Stimulated activated CD4-positive, alpha-beta T cell treated with anti-CD3 and anti-CD28 coated beads, Interleukin-12 subunit alpha, Interleukin-12 subunit beta, amount 100 ng/mL, for 4 hours (primary cell): ENCODE measurements at regions not wholly inside any gene's neighbourhood (a gene's known extent, or its start where the extent isn't known, plus 50 kb on each side); places are given as distances from the start of the nearest gene placed in this dataset.
"Not testable (repeated sequence)": the region's sequence is repeated elsewhere in the genome, so short reads cannot be mapped to it uniquely, and the experiment has no call there.

Source experiments
- DNase-seq: peaks from one replicate; pipeline ENCODE4 v3.0.0-alpha.2; 2020

GRCh38 chr4:14399848-14400247, 602.4 kb upstream of the CPEB2 start:
- no peak for DNase-seq

DNA sequence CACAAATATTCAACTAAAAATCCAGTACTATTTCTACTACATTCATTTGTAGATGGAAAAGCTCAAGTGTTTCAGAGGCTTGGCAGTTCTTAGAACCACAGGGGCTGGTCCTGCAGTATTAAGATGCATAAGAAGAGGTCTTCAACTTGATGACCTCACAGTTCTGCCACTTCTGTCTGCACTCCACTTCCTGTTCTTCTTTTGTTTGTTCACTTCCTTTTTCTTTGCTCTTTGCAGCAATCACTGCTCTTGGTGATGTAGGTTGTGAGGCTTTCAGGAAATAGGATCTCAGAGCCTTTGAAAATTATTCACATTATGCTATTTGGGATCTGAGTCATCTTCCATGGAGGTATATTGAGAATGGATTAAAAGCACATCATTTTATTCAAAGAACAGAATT, 602.0 kb upstream of the CPEB2 start:
- no peak for DNase-seq

DNA sequence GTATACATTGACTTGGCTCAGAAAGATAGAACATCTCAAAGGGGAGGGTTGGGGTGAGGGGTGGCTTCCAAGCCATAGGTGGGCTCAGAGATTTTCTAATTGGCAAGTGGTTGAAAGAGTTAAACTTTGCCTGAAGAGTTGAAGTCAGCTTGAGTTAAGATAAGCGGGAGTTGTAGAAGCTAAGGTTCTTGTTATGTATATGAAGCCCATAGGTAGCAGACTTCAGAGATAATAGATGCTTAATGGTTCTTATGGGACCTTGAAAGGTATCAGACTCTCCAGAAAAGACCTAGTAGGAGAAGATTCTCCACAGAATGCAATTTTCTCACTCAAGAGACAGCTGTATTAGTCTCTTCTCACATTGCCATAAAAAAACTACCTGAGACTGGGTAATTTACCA, 599.1 kb upstream of the CPEB2 start:
- no peak for DNase-seq

DNA sequence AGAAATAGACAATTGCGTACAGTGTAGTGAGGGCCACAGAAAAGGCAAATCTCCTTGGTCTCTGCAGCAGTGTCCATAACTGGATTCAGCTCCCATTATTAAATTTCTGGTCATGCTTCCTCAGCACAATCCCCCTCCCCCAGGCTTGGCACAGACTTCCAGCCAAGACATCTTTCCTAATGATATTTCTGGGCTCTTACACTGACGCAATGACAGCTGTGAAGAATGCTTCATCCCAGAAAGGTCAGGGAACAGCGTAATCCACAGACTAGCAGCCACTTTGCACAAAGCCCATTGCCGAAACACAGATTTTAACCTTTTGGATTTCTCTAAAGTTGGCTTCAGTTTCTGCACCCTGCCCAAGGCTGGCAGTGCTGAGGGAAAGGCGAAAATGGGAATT, 597.6 kb upstream of the CPEB2 start:
- DNase-seq = no peak

DNA sequence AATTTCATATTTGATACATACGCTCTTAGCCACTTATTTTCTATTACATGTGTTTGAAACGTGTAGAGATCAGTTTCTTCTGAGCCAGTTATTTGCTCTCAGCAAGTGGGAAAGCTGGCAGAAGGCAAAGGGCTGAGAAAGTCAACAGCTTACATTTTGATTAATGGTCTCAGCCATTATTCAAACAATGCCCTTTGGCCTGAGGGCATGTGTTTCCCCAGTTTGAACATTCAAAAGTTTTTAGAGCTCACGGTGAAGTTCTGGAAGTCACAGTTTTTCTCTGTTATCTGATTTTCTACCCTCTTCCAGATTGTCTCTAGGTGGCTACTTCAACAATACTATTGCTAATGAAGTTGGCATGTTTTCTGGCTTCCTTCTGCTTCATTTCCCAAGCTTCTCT, 591.8 kb upstream of the CPEB2 start:
- no peak for DNase-seq

DNA sequence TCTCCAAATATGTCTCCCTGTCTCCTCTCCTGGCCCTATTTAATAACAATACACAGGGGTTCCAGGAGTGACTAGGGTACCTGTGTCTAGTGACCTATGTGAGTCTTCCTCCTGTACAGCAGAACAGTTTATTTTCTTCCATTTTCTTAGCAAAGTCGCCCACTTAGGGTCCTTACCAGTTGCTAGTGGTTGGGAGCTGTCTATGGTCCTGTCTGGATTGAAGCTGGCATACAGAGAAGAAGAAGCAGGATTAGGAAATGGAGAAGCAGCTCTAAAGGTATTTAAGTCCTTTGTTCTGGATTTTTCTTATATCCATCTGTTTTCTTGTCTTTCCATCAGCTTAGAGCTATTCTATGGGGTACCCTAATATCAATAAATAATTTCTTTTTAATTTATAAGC, 587.1 kb upstream of the CPEB2 start:
- no peak for DNase-seq

DNA sequence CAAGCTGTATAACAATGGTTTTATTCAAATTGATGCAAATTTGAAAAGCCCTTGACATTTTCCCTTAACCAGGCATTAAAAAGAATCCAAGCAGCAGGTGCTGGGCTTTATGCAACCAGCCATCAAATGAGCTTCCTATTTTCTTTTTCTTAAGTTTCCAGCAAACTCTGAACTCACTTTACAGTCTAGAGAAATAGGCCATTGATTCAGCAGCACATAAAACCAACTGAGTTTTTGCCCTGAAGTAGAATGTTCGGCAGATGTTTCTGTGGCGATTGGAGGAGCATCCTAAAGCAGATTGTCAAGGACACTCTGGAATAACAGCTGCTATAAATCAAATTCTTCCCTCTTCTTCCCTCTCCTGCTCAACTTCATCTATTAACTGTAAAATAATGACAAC, 582.8 kb upstream of the CPEB2 start:
- no peak for DNase-seq

DNA sequence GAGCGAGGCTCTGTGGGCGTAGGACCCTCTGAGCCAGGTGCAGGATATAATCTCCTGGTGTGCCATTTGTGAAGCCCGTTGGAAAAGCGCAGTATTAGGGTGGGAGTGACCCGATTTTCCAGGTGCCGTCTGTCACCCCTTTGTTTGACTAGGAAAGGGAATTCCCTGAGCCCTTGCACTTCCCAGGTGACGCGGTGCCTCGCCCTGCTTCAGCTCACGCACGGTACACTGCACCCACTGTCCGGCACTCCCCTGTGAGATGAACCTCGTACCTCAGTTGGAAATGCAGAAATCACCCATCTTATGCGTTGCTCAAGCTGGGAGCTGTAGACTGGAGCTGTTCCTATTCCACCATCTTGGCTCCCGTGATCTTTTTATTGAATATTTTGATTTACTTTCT, 576.0 kb upstream of the CPEB2 start:
- not testable (repeated sequence) for DNase-seq

DNA sequence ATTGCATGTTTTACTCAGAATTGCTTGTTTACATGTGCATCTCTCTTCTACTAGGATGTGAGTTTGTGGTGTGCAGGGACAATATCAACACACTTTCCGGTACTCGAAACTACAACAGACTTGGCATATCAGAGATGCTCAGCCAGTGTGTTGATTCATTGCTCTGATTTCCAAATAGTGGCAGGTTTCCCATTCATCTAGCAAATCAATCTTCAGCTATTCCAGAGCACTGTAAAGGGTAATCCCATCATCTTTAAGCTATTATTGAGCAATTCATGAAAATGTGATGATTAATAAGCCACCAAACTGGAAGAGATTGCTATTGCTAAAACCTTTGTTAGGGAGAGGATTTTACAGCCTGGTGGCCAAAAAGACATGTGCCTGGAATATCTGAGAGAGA, 574.2 kb upstream of the CPEB2 start:
- DNase-seq = no peak

- no peak for DNase-seq
Measured at GRCh38 chr4:14431155-14432134, 570.8 kb upstream of the CPEB2 start.

GRCh38 chr4:14434483-14434882, 567.8 kb upstream of the CPEB2 start:
- no peak for DNase-seq

DNA sequence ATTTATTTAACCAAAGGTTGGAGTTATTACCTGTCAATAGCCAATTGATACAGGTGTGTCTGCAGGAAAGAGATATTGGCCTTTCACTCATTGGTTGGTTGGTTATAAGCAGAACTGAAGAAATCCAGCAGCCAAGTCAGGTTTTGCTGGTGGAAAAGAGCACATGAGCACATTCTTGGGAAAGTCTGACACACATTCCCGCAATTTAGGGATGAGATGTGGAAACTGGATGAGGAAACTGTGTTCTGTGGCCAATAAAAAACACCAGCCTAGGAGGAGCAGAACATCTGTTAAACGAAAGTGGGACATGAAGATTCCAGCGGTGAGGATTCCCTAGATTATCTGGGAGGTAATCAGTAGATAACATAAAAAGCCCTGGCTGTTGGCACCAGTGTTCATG, 567.4 kb upstream of the CPEB2 start:
- DNase-seq = no peak

DNA sequence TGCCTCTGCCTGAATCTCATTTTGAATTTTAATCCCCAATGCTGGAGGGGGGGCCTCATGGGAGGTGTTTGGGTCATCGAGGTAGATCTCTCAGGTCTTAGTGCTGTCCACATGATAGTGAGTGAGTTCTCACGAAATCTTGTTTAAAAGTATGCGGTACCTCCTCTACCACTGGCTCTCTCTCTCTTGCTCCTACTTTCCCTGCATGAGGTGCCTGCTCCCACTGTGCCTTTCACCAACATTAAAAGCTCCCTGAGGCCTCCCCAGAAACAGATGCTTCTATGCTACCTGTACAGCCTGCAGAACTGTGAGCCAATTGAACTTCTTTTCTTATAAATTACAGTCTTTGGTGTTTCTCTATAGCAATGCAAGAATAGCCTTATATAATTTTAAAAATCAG, 560.7 kb upstream of the CPEB2 start:
- DNase-seq = no peak

DNA sequence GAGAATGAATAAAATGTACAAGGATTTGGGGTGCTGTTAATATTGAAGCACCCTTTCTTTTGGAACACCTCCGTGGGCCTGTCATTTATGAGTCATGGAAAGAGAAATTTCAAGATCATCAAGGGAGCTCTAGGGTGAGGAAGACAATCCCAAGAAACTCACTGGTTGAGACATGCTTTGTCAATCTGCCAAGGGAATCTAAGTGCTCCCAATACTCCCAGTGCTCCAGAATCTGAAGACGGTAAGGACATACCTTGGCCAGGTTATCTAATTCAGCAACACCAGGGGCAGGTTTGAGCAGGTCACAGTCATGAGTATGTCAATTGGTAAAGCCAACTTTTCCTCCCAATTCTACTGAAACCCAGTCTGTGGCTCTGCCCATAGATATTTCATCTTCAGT, 556.4 kb upstream of the CPEB2 start:
- no peak for DNase-seq

DNA sequence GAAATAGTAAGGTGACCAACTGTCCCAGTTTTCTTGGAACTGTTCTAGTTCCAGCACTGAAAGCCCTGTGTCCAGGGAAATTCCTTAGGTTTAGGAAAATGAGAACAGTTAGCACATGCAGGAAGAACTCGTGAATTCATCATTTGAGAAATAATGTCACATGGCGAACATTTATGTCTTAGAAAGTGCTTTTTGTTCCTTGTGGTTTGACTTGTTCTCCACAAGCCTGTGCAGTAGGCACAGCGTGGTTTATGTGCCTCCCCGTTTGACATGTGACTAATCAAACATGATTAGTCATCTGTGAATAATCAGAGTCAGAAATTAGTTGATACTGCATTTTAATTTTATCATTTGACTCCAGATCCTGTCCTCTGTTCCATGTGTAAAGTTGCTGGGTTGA, 556.0 kb upstream of the CPEB2 start:
- DNase-seq = no peak

- DNase-seq = no peak
Measured at GRCh38 chr4:14446904-14447303, 555.4 kb upstream of the CPEB2 start.

DNA sequence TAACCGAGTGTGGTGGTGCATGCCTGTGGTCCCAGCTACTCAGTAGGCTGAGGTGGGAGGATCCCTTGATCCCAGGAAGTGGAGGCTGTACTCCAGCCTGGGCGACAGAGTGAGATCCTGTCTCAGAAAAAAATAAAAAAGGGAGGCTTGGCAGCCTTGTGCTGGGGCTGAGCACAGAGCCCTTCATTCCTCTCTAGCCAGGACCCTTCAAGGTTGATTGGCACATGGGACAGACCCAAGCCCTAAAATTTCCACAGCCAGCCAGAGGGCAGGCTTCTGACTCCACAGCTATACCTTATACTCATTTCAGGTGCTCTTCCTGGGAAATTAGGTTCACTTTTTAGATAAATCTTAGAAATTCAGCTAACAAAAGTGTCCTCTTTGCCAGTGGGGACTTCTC, 553.0 kb upstream of the CPEB2 start:
- DNase-seq = no peak

DNA sequence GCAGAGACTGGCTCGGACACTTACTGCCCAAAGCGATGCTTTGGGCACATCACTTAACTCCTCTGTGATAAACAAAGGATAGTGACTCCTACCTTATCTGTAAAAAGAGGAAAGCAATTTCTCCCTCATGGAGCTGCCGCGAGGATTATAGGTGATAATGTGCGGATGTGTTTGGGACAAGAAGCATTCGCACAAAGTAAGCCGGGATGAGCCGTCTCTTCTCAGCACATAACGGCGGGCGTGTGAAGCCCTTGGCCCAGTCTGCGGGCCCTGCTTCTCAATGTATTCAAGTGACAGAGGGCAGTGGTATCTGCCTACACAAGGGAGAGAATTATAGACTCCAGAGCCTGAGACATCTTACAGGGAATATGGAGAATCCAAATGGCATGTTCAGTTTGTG, 550.3 kb upstream of the CPEB2 start:
- no peak for DNase-seq

DNA sequence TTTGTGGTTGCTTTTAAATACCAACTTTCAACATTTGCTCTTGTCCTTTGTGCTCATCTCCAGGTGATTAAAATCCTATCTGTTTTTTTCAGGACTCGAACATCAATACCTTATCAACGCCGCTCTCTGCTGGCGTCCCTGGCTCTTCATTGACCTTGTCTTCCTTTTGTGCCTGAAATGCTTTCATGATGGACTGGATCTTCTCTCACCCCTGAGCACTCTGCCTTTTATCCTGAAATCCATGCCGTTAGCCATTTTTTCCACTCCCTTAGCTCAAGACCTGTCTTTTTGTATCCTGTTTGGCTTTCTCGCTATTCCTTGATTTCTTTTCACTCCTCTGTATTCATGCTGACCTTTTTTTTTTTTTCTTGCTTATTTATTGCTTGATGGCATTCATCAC, 549.5 kb upstream of the CPEB2 start:
- no peak for DNase-seq

DNA sequence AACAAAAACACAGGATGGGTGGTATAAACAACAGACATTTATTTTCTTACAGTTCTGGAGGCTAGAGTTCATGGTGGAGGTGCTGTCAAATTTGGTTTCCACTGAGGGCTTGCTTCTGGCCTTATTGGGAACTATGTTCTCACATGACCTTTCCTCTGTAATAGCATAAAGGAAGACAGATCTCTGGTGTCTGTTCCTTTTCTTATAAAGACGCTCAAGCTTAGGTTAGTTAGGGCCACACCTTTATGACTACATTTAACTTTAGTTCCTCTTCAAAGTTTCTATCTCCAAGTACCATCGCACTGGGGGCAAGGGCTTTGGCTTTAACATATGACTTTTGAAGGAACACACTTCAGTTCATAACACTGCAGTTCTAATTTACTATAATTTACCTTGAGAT, 543.8 kb upstream of the CPEB2 start:
- no peak for DNase-seq

- DNase-seq = no peak
Measured at GRCh38 chr4:14465057-14465456, 537.2 kb upstream of the CPEB2 start.

DNA sequence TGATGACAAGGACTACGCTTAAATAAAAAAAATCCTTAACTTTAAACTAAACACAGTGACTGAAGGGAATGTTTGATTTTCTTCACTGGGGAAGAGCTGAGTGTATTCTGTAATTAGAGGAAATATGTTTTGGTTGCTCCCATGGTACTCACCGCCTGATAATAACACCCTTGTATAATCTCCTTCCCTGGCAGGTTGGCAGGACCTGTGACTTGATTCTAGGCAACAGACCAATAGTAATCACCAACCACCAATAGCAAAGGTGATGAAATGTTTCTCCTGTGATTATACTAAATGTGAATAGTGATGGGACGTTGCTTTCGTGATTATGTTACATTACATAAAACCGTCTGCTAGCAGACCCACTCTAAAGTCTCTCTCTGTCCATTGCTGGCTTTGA, 536.8 kb upstream of the CPEB2 start:
- no peak for DNase-seq

- no peak for DNase-seq
Measured at GRCh38 chr4:14478504-14478903, 523.8 kb upstream of the CPEB2 start.

DNA sequence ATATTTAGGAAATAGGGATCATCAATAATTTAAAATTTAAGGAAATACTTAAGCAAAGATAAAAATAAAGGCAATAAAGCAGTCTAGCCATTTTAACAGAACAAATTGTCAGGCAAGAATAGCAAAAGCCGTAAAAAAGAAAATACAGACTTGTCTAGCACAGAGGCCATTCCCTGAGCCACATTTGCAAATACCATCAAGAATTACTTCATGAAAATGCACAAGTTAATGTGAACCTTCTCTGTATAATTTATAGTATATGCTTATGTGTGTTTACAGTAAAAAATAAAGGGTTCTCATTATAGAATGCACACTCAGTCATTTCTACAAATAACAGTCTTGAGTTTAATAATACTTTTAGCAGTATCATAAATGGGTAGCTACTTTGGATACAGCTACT, 505.9 kb upstream of the CPEB2 start:
- no peak for DNase-seq

- DNase-seq = no peak
Measured at GRCh38 chr4:14496969-14497368, 505.3 kb upstream of the CPEB2 start.
